HL-60 (cell line): ENCODE measurements at regions not wholly inside any gene's neighbourhood (a gene's known extent, or its start where the extent isn't known, plus 50 kb on each side); places are given as distances from the start of the nearest gene placed in this dataset.

Source experiments
- POLR2AphosphoS5 ChIP-seq: IDR thresholded peaks from 2 replicates; pipeline ENCODE4 v1.6.1; 2012; ENCODE audit warnings: low read depth
- TF ChIP-seq, protein P1 (sequence below): IDR thresholded peaks from 2 replicates; pipeline ENCODE4 v1.6.1; 2012; ENCODE audit warnings: low read depth; ENCODE audit not compliant: insufficient replicate concordance
- TF ChIP-seq, protein P2 (sequence below): IDR thresholded peaks from one replicate; pipeline ENCODE4 v1.5.1; 2011; ENCODE audit warnings: low read length, control low read depth, inconsistent platforms; ENCODE audit not compliant: insufficient read depth

DNA sequence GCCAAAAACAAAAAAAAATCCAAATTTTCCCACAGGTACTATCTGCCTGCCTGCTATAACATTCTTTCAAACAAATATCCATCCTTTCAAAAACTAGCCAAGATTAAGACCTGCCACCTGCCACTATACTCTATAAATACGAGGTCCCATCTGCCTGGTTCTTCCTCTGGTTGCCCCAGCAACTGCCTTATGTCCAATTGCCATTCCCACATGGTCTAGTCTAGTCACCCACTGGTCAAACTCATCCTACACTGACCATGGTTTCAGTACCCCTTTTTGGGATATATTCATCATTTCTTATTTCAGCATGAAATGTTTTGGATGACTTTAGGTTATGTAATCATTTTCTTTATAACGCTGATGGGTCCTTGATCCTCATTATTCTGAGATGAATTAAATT is 95.1 kb upstream of the CCNG1 start:
- TF ChIP-seq, protein P1, sequence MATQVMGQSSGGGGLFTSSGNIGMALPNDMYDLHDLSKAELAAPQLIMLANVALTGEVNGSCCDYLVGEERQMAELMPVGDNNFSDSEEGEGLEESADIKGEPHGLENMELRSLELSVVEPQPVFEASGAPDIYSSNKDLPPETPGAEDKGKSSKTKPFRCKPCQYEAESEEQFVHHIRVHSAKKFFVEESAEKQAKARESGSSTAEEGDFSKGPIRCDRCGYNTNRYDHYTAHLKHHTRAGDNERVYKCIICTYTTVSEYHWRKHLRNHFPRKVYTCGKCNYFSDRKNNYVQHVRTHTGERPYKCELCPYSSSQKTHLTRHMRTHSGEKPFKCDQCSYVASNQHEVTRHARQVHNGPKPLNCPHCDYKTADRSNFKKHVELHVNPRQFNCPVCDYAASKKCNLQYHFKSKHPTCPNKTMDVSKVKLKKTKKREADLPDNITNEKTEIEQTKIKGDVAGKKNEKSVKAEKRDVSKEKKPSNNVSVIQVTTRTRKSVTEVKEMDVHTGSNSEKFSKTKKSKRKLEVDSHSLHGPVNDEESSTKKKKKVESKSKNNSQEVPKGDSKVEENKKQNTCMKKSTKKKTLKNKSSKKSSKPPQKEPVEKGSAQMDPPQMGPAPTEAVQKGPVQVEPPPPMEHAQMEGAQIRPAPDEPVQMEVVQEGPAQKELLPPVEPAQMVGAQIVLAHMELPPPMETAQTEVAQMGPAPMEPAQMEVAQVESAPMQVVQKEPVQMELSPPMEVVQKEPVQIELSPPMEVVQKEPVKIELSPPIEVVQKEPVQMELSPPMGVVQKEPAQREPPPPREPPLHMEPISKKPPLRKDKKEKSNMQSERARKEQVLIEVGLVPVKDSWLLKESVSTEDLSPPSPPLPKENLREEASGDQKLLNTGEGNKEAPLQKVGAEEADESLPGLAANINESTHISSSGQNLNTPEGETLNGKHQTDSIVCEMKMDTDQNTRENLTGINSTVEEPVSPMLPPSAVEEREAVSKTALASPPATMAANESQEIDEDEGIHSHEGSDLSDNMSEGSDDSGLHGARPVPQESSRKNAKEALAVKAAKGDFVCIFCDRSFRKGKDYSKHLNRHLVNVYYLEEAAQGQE = no peak
- TF ChIP-seq, protein P2, sequence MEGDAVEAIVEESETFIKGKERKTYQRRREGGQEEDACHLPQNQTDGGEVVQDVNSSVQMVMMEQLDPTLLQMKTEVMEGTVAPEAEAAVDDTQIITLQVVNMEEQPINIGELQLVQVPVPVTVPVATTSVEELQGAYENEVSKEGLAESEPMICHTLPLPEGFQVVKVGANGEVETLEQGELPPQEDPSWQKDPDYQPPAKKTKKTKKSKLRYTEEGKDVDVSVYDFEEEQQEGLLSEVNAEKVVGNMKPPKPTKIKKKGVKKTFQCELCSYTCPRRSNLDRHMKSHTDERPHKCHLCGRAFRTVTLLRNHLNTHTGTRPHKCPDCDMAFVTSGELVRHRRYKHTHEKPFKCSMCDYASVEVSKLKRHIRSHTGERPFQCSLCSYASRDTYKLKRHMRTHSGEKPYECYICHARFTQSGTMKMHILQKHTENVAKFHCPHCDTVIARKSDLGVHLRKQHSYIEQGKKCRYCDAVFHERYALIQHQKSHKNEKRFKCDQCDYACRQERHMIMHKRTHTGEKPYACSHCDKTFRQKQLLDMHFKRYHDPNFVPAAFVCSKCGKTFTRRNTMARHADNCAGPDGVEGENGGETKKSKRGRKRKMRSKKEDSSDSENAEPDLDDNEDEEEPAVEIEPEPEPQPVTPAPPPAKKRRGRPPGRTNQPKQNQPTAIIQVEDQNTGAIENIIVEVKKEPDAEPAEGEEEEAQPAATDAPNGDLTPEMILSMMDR = no peak
- TF ChIP-seq POLR2AphosphoS5 = no peak
